ENCODE measurements at regions not wholly inside any gene's neighbourhood (a gene's known extent, or its start where the extent isn't known, plus 50 kb on each side); places are given as distances from the start of the nearest gene placed in this dataset.

GRCh38 chr2:160891353-160891740 lies 268.9 kb upstream of the TANK start:
- H3K4me1 ChIP-seq (ENCODE audit: insufficient read depth, low read length), result no peaks in the 10 kb centered on the region
- peaks cover 3% of the 10 kb centered on the region for H3K9me3 Mint-ChIP-seq
- no peak for TF ChIP-seq CTCF (IDR thresholded peaks at IDR 0.05)
- no peak overlapping the region for H3K4me3 ChIP-seq (ENCODE audit: low read length)
- DNase-seq (no peak), ATAC-seq (ENCODE audit: poor library complexity) (no peak)
- CTCF ChIA-PET, result no interaction called here
- H3K27ac ChIP-seq (ENCODE audit: low read depth in 1 of 2, low read length in 2 of 2), result no peak overlapping the region
- no peaks in the 10 kb centered on the region for H3K9me3 ChIP-seq (ENCODE audit: control insufficient read depth in 1 of 2, insufficient read depth in 1 of 2, low read length in 2 of 2)
- no peaks in the 10 kb centered on the region for H3K36me3 Mint-ChIP-seq (ENCODE audit: low read depth)
- no peaks in the 10 kb centered on the region for H3K36me3 ChIP-seq (ENCODE audit: insufficient read depth, low read length)
- POLR2A ChIA-PET, result no interaction called here
- H3K27me3 ChIP-seq (ENCODE audit: control insufficient read depth in 1 of 2, insufficient read depth in 2 of 2, low read length in 2 of 2), result no peaks in the 10 kb centered on the region
- H3K4me1 Mint-ChIP-seq (ENCODE audit: low read depth), result no peaks in the 10 kb centered on the region
- H3K4me3 Mint-ChIP-seq, result no peak overlapping the region
- intact Hi-C loops (cut with DNase I, micrococcal nuclease), result no loop called here
- no peak overlapping the region for H3K27ac Mint-ChIP-seq
- H3K27me3 Mint-ChIP-seq, result no peaks in the 10 kb centered on the region

GRCh38 chr2:160892204-160892603 lies 268.0 kb upstream of the TANK start:
- POLR2A ChIA-PET, result no interaction called here
- H3K27me3 ChIP-seq (ENCODE audit: control insufficient read depth in 1 of 2, insufficient read depth in 2 of 2, low read length in 2 of 2), result no peaks in the 10 kb centered on the region
- Mint-ChIP-seq H3K9me3 (peaks cover 3% of the 10 kb centered on the region), H3K27me3 (no peaks in the 10 kb centered on the region), H3K4me3 (no peak overlapping the region), H3K36me3 (ENCODE audit: low read depth) (no peaks in the 10 kb centered on the region), H3K27ac (no peak overlapping the region), H3K4me1 (ENCODE audit: low read depth) (no peaks in the 10 kb centered on the region)
- H3K4me1 ChIP-seq (ENCODE audit: insufficient read depth, low read length), result no peaks in the 10 kb centered on the region
- intact Hi-C loops (cut with DNase I, micrococcal nuclease), result no loop called here
- DNase-seq (no peak), ATAC-seq (ENCODE audit: poor library complexity) (no peak)
- no peak for TF ChIP-seq CTCF (IDR thresholded peaks at IDR 0.05)
- H3K4me3 ChIP-seq (ENCODE audit: low read length), result no peak overlapping the region
- H3K27ac ChIP-seq (ENCODE audit: low read depth in 1 of 2, low read length in 2 of 2), result no peak overlapping the region
- H3K9me3 ChIP-seq (ENCODE audit: control insufficient read depth in 1 of 2, insufficient read depth in 1 of 2, low read length in 2 of 2), result no peaks in the 10 kb centered on the region
- CTCF ChIA-PET, result interaction anchor here (0.6 kb wide), 1 partner anchor 1872 kb away, joined by 3 read pairs; no protein-coding TSS in a partner anchor
- H3K36me3 ChIP-seq (ENCODE audit: insufficient read depth, low read length), result no peaks in the 10 kb centered on the region

GRCh38 chr2:160893581-160893980 lies 266.6 kb upstream of the TANK start:
- no peak overlapping the region for H3K27ac Mint-ChIP-seq

More at GRCh38 chr2:160893581-160893980, 266.6 kb upstream of the TANK start:
- intact Hi-C loops (cut with DNase I, micrococcal nuclease), result no loop called here
- Histone ChIP-seq H3K4me3 (ENCODE audit: low read length) (no peak overlapping the region), H3K27ac (ENCODE audit: low read depth in 1 of 2, low read length in 2 of 2) (no peak overlapping the region), H3K27me3 (ENCODE audit: control insufficient read depth in 1 of 2, insufficient read depth in 2 of 2, low read length in 2 of 2) (no peaks in the 10 kb centered on the region), H3K36me3 (ENCODE audit: insufficient read depth, low read length) (no peaks in the 10 kb centered on the region), H3K4me1 (ENCODE audit: insufficient read depth, low read length) (no peaks in the 10 kb centered on the region), H3K9me3 (ENCODE audit: control insufficient read depth in 1 of 2, insufficient read depth in 1 of 2, low read length in 2 of 2) (no peaks in the 10 kb centered on the region)
- Mint-ChIP-seq H3K36me3 (ENCODE audit: low read depth) (no peaks in the 10 kb centered on the region), H3K4me3 (no peak overlapping the region), H3K4me1 (ENCODE audit: low read depth) (no peaks in the 10 kb centered on the region), H3K27me3 (no peaks in the 10 kb centered on the region), H3K9me3 (peaks cover 3% of the 10 kb centered on the region)
- TF ChIP-seq CTCF (IDR thresholded peaks at IDR 0.05), result no peak
- ChIA-PET POLR2A (no interaction called here), CTCF (no interaction called here)
- DNase-seq, result no peak
- no peak for ATAC-seq (ENCODE audit: poor library complexity)
